H1 (cell line): ENCODE measurements at regions not wholly inside any gene's neighbourhood (a gene's known extent, or its start where the extent isn't known, plus 50 kb on each side); places are given as distances from the start of the nearest gene placed in this dataset.
A peak's percentile ranks its signal among the peaks of the same experiment; 100 is the strongest.

Experiments
- MAFK ChIP-seq: IDR thresholded peaks from 2 replicates; pipeline ENCODE4 v1.6.1; 2012; ENCODE audit warnings: low read depth, mild to moderate bottlenecking, improper control_type of control experiment, low read length
- TF ChIP-seq, protein P1 (sequence below), 3 experiments: IDR thresholded peaks; 1 replicate in 2 of 3; 2 replicates in 1 of 3; pipeline versions ENCODE4 v1.5.1 to v1.6.1; 2011; ENCODE audit warnings: low read length in 3 of 3, mild to moderate bottlenecking in 3 of 3, inconsistent platforms in 2 of 3, low read depth in 1 of 3, moderate library complexity in 1 of 3; ENCODE audit not compliant: insufficient read depth in 1 of 3; ENCODE audit errors: control extremely low read depth in 1 of 3

DNA sequence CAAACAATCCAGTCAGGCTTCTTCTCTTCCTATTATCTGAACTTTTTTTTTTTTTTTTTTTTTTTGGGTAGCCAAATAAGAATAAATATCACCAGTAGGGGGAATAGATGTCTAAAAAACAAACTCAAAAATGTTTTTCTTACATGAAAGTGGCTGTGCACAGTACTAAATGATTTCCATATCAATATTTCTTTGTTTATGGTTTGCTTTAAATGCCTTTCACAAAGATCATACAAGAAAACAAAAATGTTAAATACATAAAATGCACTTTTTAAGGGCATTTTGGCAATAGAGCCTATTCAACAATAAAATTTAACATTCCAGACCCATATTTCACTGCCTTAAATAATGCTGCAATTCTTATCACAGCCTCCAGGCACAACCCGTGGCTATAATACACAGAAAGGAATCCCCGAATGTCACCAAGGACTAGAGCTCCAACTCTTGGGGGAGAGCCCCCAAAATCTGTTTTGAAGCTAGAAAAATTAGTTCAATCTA lies 91.1 kb upstream of the TBCA start:
- TF ChIP-seq, protein P1, sequence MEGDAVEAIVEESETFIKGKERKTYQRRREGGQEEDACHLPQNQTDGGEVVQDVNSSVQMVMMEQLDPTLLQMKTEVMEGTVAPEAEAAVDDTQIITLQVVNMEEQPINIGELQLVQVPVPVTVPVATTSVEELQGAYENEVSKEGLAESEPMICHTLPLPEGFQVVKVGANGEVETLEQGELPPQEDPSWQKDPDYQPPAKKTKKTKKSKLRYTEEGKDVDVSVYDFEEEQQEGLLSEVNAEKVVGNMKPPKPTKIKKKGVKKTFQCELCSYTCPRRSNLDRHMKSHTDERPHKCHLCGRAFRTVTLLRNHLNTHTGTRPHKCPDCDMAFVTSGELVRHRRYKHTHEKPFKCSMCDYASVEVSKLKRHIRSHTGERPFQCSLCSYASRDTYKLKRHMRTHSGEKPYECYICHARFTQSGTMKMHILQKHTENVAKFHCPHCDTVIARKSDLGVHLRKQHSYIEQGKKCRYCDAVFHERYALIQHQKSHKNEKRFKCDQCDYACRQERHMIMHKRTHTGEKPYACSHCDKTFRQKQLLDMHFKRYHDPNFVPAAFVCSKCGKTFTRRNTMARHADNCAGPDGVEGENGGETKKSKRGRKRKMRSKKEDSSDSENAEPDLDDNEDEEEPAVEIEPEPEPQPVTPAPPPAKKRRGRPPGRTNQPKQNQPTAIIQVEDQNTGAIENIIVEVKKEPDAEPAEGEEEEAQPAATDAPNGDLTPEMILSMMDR (IDR thresholded peaks at IDR 0.05; ENCODE audit: control extremely low read depth in 1 of 3, insufficient read depth in 1 of 3, low read depth in 1 of 3, low read length in 3 of 3), result peak in 1 of 3 experiments; percentile 11; a peak in 1 of 4 replicates
- TF ChIP-seq MAFK, result no peak
